HEK293T (cell line): ENCODE measurements at regions not wholly inside any gene's neighbourhood (a gene's known extent, or its start where the extent isn't known, plus 50 kb on each side); places are given as distances from the start of the nearest gene placed in this dataset.

Experiments used
- ARNT ChIP-seq: fragments of 450-650 bp; IDR thresholded peaks from 2 replicates; pipeline ENCODE4 v1.6.1; 2017; ENCODE audit warnings: mild to moderate bottlenecking
- BHLHE40 ChIP-seq: fragments of 450-650 bp; IDR thresholded peaks from 2 replicates; pipeline ENCODE4 v1.6.1; 2016; ENCODE audit warnings: mild to moderate bottlenecking, moderate library complexity, borderline replicate concordance
- CTBP1 ChIP-seq: fragments of 450-650 bp; IDR thresholded peaks from 2 replicates; pipeline ENCODE4 v1.6.1; 2016; ENCODE audit warnings: borderline replicate concordance
- FOXA1 ChIP-seq: fragments of 450-650 bp; IDR thresholded peaks from 2 replicates; pipeline ENCODE4 v1.6.1; 2016; ENCODE audit warnings: mild to moderate bottlenecking
- FOXK2 ChIP-seq: fragments of 450-650 bp; IDR thresholded peaks from 2 replicates; pipeline ENCODE4 v1.6.1; 2016; ENCODE audit warnings: mild to moderate bottlenecking
- NFRKB ChIP-seq: fragments of 450-650 bp; IDR thresholded peaks from 2 replicates; pipeline ENCODE4 v1.6.1; 2016; ENCODE audit warnings: mild to moderate bottlenecking, moderate library complexity
- SP1 ChIP-seq: fragments of 450-650 bp; IDR thresholded peaks from 2 replicates; pipeline ENCODE4 v1.6.1; 2017
- SUZ12 ChIP-seq: fragments of 450-650 bp; IDR thresholded peaks from 2 replicates; pipeline ENCODE4 v1.6.1; 2016; ENCODE audit warnings: mild to moderate bottlenecking
- TARDBP ChIP-seq: fragments of 450-650 bp; IDR thresholded peaks from 2 replicates; pipeline ENCODE4 v1.6.1; 2016

- TF ChIP-seq CTBP1 (no peak), ARNT (no peak), SUZ12 (no peak), BHLHE40 (no peak), FOXA1 (no peak), NFRKB (no peak), FOXK2 (no peak), TARDBP (no peak), SP1 (no peak)
These were observed 923.0 kb upstream of the CELF2 start for GRCh38 chr10:10094691-10095090.
